HG02642 (cell line): ENCODE measurements at regions not wholly inside any gene's neighbourhood (a gene's known extent, or its start where the extent isn't known, plus 50 kb on each side); places are given as distances from the start of the nearest gene placed in this dataset.
"Not testable (repeated sequence)": the region's sequence is repeated elsewhere in the genome, so short reads cannot be mapped to it uniquely, and the experiment has no call there.

Experiments used
- ATAC-seq: cut with Tn5 transposase; IDR thresholded peaks from one replicate; pipeline ENCODE4 v1.9.1; 2021; ENCODE audit warnings: mild to moderate bottlenecking; ENCODE audit not compliant: unreplicated experiment, poor library complexity

- no peak for ATAC-seq
Observed at GRCh38 chr2:153622285-153622684, 143.7 kb upstream of the RPRM start.

- ATAC-seq: no peak
Observed at GRCh38 chr2:153623020-153623419, 144.5 kb upstream of the RPRM start.

GRCh38 chr2:153626676-153627075 lies 148.1 kb upstream of the RPRM start:
- no peak for ATAC-seq

- no peak for ATAC-seq
Observed at GRCh38 chr2:153635494-153635893, 156.9 kb upstream of the RPRM start.

- ATAC-seq: no peak
Observed at GRCh38 chr2:153641046-153641445, 162.5 kb upstream of the RPRM start.

- ATAC-seq: no peak
Observed at GRCh38 chr2:153644955-153645354, 166.4 kb upstream of the RPRM start.

GRCh38 chr2:153645599-153645998 lies 167.0 kb upstream of the RPRM start:
- ATAC-seq: no peak

GRCh38 chr2:153657651-153658050 lies 179.1 kb upstream of the RPRM start:
- no peak for ATAC-seq

GRCh38 chr2:153661801-153662200 lies 183.2 kb upstream of the RPRM start:
- ATAC-seq: no peak

- ATAC-seq: no peak
Observed at GRCh38 chr2:153663371-153663770, 184.8 kb upstream of the RPRM start.

GRCh38 chr2:153664009-153664408 lies 185.4 kb upstream of the RPRM start:
- ATAC-seq: not testable (repeated sequence)

- ATAC-seq: no peak
Observed at GRCh38 chr2:153667475-153667874, 188.9 kb upstream of the RPRM start.

GRCh38 chr2:153668923-153669322 lies 190.4 kb upstream of the RPRM start:
- no peak for ATAC-seq

- no peak for ATAC-seq
Observed at GRCh38 chr2:153710128-153710527, 161.6 kb upstream of the GALNT13 start.

- ATAC-seq: no peak
Observed at GRCh38 chr2:153715218-153715850, 156.4 kb upstream of the GALNT13 start.

GRCh38 chr2:153717060-153717459 lies 154.7 kb upstream of the GALNT13 start:
- no peak for ATAC-seq

GRCh38 chr2:153739394-153739793 lies 132.3 kb upstream of the GALNT13 start:
- no peak for ATAC-seq

GRCh38 chr2:153761936-153762335 lies 109.8 kb upstream of the GALNT13 start:
- ATAC-seq: no peak

GRCh38 chr2:153766415-153766814 lies 105.3 kb upstream of the GALNT13 start:
- no peak for ATAC-seq

- no peak for ATAC-seq
Observed at GRCh38 chr2:153770359-153770991, 101.2 kb upstream of the GALNT13 start.

GRCh38 chr2:153780241-153780640 lies 91.5 kb upstream of the GALNT13 start:
- ATAC-seq: no peak

- no peak for ATAC-seq
Observed at GRCh38 chr2:153786016-153786415, 85.7 kb upstream of the GALNT13 start.
